ENCODE measurements at regions not wholly inside any gene's neighbourhood (a gene's known extent, or its start where the extent isn't known, plus 50 kb on each side); places are given as distances from the start of the nearest gene placed in this dataset.

DNA sequence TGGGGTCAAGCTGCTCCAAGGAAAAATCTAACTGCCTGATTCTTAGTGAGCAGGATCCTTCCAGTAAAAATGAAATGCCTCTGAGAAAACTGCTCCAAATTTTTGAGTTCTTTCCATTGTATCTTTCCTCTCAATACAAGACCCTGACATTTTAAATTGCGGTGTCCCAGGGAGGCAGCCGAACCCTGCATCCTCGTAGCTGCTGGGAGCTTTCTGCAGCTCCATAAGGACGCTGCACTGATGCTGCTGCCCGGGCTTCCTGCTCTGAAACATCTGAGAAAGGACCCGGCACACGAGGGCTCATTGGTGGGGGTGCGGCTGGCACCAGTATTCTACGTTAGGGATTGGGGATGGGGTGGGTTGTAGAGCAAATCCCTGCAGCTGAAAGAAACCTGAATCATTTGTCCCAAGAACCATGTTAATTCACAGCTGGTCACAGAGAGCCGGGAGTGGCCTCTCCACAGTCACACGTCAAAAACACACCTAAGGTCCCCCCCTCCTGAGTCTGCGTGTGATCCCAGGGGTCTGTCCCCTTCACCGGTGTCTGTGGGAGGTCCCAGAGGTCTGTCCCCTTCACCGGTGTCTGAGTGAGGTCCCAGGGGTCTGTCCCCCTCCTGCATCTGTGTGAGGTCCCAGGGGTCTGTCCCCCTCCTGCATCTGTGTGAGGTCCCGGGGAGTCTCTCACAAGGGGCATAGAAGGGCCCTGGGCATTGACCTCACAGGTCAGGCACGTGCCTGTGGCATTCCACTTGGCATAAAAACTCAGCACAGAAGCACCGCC, 63.4 kb upstream of the ZNF354B start:
- no peaks in the 10 kb centered on the region for H3K4me1 Mint-ChIP-seq (ENCODE audit: low read depth, unreplicated experiment)
- peaks cover 2% of the 10 kb centered on the region for H3K36me3 Mint-ChIP-seq (ENCODE audit: unreplicated experiment)
- H3K4me3 Mint-ChIP-seq (ENCODE audit: unreplicated experiment), result no peak overlapping the region
- DNase-seq, result no peak
- no peak overlapping the region for H3K27ac Mint-ChIP-seq (ENCODE audit: unreplicated experiment)
- peaks cover 6% of the 10 kb centered on the region for H3K9me3 Mint-ChIP-seq (ENCODE audit: unreplicated experiment)
- no peak for TF ChIP-seq CTCF (IDR thresholded peaks at IDR 0.05; ENCODE audit: partially characterized antibody, unreplicated experiment)
- H3K27me3 Mint-ChIP-seq (ENCODE audit: unreplicated experiment), result peaks cover 2% of the 10 kb centered on the region

DNA sequence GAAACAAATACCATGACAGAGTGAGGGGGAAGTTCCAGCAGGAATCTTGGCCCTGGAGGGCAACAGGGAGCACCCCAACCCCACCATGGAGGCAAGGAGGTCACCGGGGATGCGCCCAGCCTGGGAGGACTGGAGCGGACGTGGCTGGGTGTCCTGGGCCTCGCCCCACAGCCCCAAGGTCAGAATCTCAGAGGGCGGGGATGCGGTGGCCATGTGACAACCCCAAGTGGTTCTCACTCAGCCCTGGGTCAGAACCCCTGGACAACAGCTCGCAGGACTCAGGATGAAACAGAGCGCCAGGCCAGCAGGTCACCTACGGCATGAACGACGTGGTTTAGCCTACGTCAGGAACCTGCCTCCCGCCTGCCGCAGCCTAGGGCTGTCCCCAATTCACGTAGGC, 64.0 kb upstream of the ZNF354A start:
- Mint-ChIP-seq H3K36me3 (ENCODE audit: unreplicated experiment) (peaks cover 4% of the 10 kb centered on the region), H3K4me3 (ENCODE audit: unreplicated experiment) (no peak overlapping the region), H3K9me3 (ENCODE audit: unreplicated experiment) (peaks cover 2% of the 10 kb centered on the region), H3K27ac (ENCODE audit: unreplicated experiment) (no peak overlapping the region), H3K27me3 (ENCODE audit: unreplicated experiment) (peaks cover 4% of the 10 kb centered on the region), H3K4me1 (ENCODE audit: low read depth, unreplicated experiment) (no peaks in the 10 kb centered on the region)
- DNase-seq, result no peak
- no peak for TF ChIP-seq CTCF (IDR thresholded peaks at IDR 0.05; ENCODE audit: partially characterized antibody, unreplicated experiment)

GRCh38 chr5:178793696-178794095, 63.2 kb upstream of the ZNF354A start:
- Mint-ChIP-seq H3K27me3 (ENCODE audit: unreplicated experiment) (peaks cover 4% of the 10 kb centered on the region), H3K4me1 (ENCODE audit: low read depth, unreplicated experiment) (no peaks in the 10 kb centered on the region), H3K36me3 (ENCODE audit: unreplicated experiment) (peaks cover 4% of the 10 kb centered on the region), H3K27ac (ENCODE audit: unreplicated experiment) (no peak overlapping the region), H3K4me3 (ENCODE audit: unreplicated experiment) (no peak overlapping the region), H3K9me3 (ENCODE audit: unreplicated experiment) (peaks cover 1% of the 10 kb centered on the region)
- TF ChIP-seq CTCF (IDR thresholded peaks at IDR 0.05; ENCODE audit: partially characterized antibody, unreplicated experiment), result no peak
- DNase-seq, result no peak

DNA sequence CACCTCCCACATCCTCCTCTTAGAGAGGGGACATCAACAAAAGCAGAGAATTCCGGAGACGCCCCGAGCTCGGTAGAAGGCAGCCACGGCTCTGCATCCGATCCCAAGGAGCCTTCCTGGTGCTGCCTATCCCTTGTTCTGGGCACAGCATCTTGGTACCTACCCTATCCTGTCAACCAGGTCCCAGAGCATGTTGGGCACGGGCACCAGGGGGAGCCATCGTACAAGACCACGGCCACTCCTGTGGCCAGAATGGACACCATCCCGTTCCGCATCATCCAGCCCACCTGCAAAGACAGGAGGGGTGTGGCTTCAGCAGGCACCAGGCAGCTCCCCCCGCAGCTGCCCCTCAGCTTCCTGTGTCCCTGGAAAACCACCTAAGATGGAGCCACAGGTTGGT, 62.7 kb upstream of the ZNF354A start:
- H3K4me1 Mint-ChIP-seq (ENCODE audit: low read depth, unreplicated experiment), result no peaks in the 10 kb centered on the region
- H3K36me3 Mint-ChIP-seq (ENCODE audit: unreplicated experiment), result peaks cover 4% of the 10 kb centered on the region
- H3K27ac Mint-ChIP-seq (ENCODE audit: unreplicated experiment), result no peak overlapping the region
- peak; percentile 67 for DNase-seq
- TF ChIP-seq CTCF (IDR thresholded peaks at IDR 0.05; ENCODE audit: partially characterized antibody, unreplicated experiment), result no peak
- H3K9me3 Mint-ChIP-seq (ENCODE audit: unreplicated experiment), result peaks cover 1% of the 10 kb centered on the region
- H3K4me3 Mint-ChIP-seq (ENCODE audit: unreplicated experiment), result no peak overlapping the region
- H3K27me3 Mint-ChIP-seq (ENCODE audit: unreplicated experiment), result peaks cover 4% of the 10 kb centered on the region

DNA sequence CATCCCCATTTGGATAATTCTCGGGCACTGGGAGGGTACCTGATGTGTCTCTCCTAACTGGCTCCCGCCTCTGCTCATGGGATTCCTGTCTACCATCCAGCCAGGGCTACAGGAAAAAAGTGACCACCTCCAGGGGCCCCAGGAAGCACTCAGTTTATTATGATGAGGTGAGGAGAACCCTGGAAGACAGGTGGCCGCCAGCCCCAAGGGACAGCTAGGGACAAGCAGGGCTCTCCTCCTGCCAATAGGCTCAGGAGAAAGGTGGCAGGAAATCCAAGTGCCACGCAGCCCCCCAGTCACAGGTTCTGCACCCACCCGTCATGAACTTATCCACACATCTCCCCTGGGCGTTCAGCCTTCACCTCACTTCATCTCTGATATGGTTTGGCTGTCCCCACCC, 61.5 kb upstream of the ZNF354A start:
- Mint-ChIP-seq H3K4me1 (ENCODE audit: low read depth, unreplicated experiment) (no peaks in the 10 kb centered on the region), H3K27ac (ENCODE audit: unreplicated experiment) (no peak overlapping the region), H3K9me3 (ENCODE audit: unreplicated experiment) (no peaks in the 10 kb centered on the region), H3K27me3 (ENCODE audit: unreplicated experiment) (peaks cover 4% of the 10 kb centered on the region), H3K4me3 (ENCODE audit: unreplicated experiment) (no peak overlapping the region), H3K36me3 (ENCODE audit: unreplicated experiment) (peaks cover 4% of the 10 kb centered on the region)
- TF ChIP-seq CTCF (IDR thresholded peaks at IDR 0.05; ENCODE audit: partially characterized antibody, unreplicated experiment), result no peak
- DNase-seq, result no peak
